PC-3 (cell line): ENCODE measurements at regions not wholly inside any gene's neighbourhood (a gene's known extent, or its start where the extent isn't known, plus 50 kb on each side); places are given as distances from the start of the nearest gene placed in this dataset.
"Not testable (repeated sequence)": the region's sequence is repeated elsewhere in the genome, so short reads cannot be mapped to it uniquely, and the experiment has no call there.

Source experiments
- ATAC-seq: fragments of 200-7000 bp; cut with Tn5 transposase; 2 replicates; pipeline ENCODE4 v1.9.1; 2020; ENCODE audit warnings: mild to moderate bottlenecking, moderate library complexity
- BruUV-seq: library from RNA; stranded (reverse); fragments of 400-500 nt; replicated peaks from 2 replicates; lab custom pipeline; 2021; lab: Mats Ljungman, UMichigan
- CTCF ChIA-PET: fragments of 300-600 bp; sonication (Branson Sonifier 250); formaldehyde crosslinking; loops from one replicate; lab custom pipeline; 2022; ENCODE audit warnings: antibody characterized with exemption; lab: Charles Lee
- POLR2A ChIA-PET: fragments of 300-600 bp; sonication (Branson Sonifier 250); formaldehyde crosslinking; loops from one replicate; lab custom pipeline; 2022; ENCODE audit warnings: antibody characterized with exemption; ENCODE audit not compliant: unreplicated experiment; lab: Charles Lee
- DNase-seq: peaks from one replicate; pipeline ENCODE4 v3.0.0-alpha.2; 2015
- H2AFZ ChIP-seq: fragments of 300-600 bp; sonication (generic); 2 replicates; pipeline ENCODE4 v1.6.0; 2016; ENCODE audit warnings: antibody characterized with exemption, low read length
- H3F3A ChIP-seq: fragments of 300-600 bp; sonication (generic); one replicate; pipeline ENCODE4 v1.6.0; 2017; ENCODE audit warnings: antibody characterized with exemption, low read length, control low read depth, mild to moderate bottlenecking; ENCODE audit not compliant: unreplicated experiment
- H3K27ac ChIP-seq: fragments of 300-600 bp; sonication (generic); 2 replicates; pipeline ENCODE4 v1.5.1; 2016; ENCODE audit warnings: mild to moderate bottlenecking, low read length
- H3K27me3 ChIP-seq: fragments of 300-600 bp; sonication (generic); 2 replicates; pipeline ENCODE4 v1.6.1; 2016; ENCODE audit warnings: low read length, mixed read lengths
- H3K36me3 ChIP-seq: fragments of 300-600 bp; sonication (generic); 2 replicates; pipeline ENCODE4 v1.6.1; 2016; ENCODE audit warnings: low read depth, mixed run types, low read length, mixed read lengths
- H3K4me1 ChIP-seq: fragments of 300-600 bp; sonication (generic); 2 replicates; pipeline ENCODE4 v1.5.1; 2016; ENCODE audit warnings: low read length; ENCODE audit not compliant: insufficient read depth
- H3K4me2 ChIP-seq: fragments of 300-600 bp; sonication (generic); 2 replicates; pipeline ENCODE4 v1.6.0; 2016; ENCODE audit warnings: low read length
- H3K4me3 ChIP-seq: fragments of 300-600 bp; sonication (generic); 2 replicates; pipeline ENCODE4 v1.5.1; 2016; ENCODE audit warnings: mild to moderate bottlenecking, low read length, mixed read lengths
- H3K79me2 ChIP-seq: fragments of 300-600 bp; sonication (generic); 2 replicates; pipeline ENCODE4 v1.6.1; 2017; ENCODE audit warnings: low read length, mixed read lengths
- H3K9ac ChIP-seq: fragments of 300-600 bp; sonication (generic); 2 replicates; pipeline ENCODE4 v1.6.0; 2016; ENCODE audit warnings: mild to moderate bottlenecking, low read length
- H3K9me2 ChIP-seq: fragments of 300-600 bp; sonication (generic); replicated peaks from 2 replicates; pipeline ENCODE4 v1.6.1; 2016; ENCODE audit warnings: mixed run types, low read length, mixed read lengths
- H3K9me3 ChIP-seq: fragments of 300-600 bp; sonication (generic); 2 replicates; pipeline ENCODE4 v1.6.1; 2016; ENCODE audit warnings: low read length, mixed read lengths
- H4K20me1 ChIP-seq: fragments of 300-600 bp; sonication (generic); 2 replicates; pipeline ENCODE4 v1.6.1; 2016; ENCODE audit warnings: low read length, mixed read lengths
- EZH2 ChIP-seq: fragments of 300-600 bp; sonication (generic); IDR thresholded peaks from one replicate; pipeline ENCODE4 v1.6.1; 2017; ENCODE audit warnings: antibody characterized with exemption, mild to moderate bottlenecking, low read length; ENCODE audit not compliant: unreplicated experiment
- EZH2phosphoT487 ChIP-seq: fragments of 300-600 bp; sonication (generic); IDR thresholded peaks from 2 replicates; pipeline ENCODE4 v1.6.1; 2018; ENCODE audit warnings: mild to moderate bottlenecking, antibody characterized with exemption, low read length, borderline replicate concordance
- intact Hi-C: fragments of 100-400 bp; cut with micrococcal nuclease; formaldehyde crosslinking; loops from 2 replicates; pipeline ENCODE4 v1.9.0; 2023
- TF ChIP-seq, protein P1 (sequence below): fragments of 300-600 bp; sonication (generic); conservative IDR thresholded peaks from 2 replicates; pipeline ENCODE4 v1.5.1; 2017; ENCODE audit warnings: antibody characterized with exemption, low read depth, mild to moderate bottlenecking, low read length

DNA sequence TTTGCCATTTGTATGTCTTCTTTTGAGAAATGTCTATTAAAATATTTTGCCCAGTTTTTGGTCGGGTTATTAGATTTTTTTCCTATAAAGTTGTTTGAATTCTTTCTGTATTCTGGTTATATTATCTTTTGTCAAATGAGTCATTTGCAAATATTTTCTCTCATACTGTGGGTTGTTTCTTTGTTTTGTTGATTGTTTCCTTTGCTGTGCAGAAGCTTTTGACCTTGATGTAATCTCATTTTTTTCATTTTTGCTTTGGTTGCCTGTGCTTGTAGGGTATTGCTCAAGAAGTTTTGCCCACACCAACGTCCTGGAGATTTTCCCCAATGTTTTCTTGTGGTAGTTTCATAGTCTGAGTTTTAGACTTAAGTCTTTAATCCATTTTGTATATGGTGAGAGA lies 245.7 kb downstream of the ADCYAP1 start:
- H3K27ac ChIP-seq: no peak overlapping the region
- intact Hi-C loops: loop anchor here (10.0 kb wide), 1 partner anchor 56 kb away; no protein-coding TSS in a partner anchor
- CTCF ChIA-PET: no interaction called here
- POLR2A ChIA-PET: no interaction called here
- H2AFZ ChIP-seq: no peak overlapping the region
- TF ChIP-seq, protein P1, sequence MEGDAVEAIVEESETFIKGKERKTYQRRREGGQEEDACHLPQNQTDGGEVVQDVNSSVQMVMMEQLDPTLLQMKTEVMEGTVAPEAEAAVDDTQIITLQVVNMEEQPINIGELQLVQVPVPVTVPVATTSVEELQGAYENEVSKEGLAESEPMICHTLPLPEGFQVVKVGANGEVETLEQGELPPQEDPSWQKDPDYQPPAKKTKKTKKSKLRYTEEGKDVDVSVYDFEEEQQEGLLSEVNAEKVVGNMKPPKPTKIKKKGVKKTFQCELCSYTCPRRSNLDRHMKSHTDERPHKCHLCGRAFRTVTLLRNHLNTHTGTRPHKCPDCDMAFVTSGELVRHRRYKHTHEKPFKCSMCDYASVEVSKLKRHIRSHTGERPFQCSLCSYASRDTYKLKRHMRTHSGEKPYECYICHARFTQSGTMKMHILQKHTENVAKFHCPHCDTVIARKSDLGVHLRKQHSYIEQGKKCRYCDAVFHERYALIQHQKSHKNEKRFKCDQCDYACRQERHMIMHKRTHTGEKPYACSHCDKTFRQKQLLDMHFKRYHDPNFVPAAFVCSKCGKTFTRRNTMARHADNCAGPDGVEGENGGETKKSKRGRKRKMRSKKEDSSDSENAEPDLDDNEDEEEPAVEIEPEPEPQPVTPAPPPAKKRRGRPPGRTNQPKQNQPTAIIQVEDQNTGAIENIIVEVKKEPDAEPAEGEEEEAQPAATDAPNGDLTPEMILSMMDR: no peak
- no peak for TF ChIP-seq EZH2phosphoT487
- no peak for TF ChIP-seq EZH2
- no peaks in the 10 kb centered on the region for H3K9me2 ChIP-seq
- no peaks in the 10 kb centered on the region for H3K27me3 ChIP-seq
- BruUV-seq: no TSS peak
- peak; percentile 43 for DNase-seq
- no peak overlapping the region for H3K9ac ChIP-seq
- ATAC-seq: peak; percentile 68
- no peaks in the 10 kb centered on the region for H3K4me1 ChIP-seq
- H3K79me2 ChIP-seq: no peaks in the 10 kb centered on the region
- no peaks in the 10 kb centered on the region for H3K36me3 ChIP-seq
- H3K4me2 ChIP-seq: no peak overlapping the region
- H3K4me3 ChIP-seq: no peak overlapping the region
- no peaks in the 10 kb centered on the region for H4K20me1 ChIP-seq
- no peaks in the 10 kb centered on the region for H3F3A ChIP-seq
- no peaks in the 10 kb centered on the region for H3K9me3 ChIP-seq

DNA sequence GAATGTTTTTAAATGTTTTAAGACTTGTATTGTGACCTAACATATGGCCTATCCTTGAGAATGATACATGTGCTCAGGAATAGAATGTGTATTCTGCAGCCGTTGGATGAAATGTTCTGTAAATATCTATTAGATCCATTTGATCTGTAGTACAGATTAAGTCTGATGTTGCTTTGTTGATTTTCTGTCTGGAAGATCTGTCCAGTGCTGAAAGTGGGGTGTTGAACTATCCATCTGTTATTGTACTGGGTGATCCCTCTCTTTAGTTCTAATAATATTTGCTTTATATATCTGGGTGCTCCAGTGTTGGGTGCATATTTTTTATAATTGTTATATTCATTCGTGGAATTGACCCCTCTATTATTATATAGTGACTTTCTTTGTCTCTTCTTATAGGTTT lies 248.3 kb downstream of the ADCYAP1 start:
- H3K9me2 ChIP-seq, POLR2A ChIA-PET, BruUV-seq, H3K4me2 ChIP-seq, ATAC-seq, H3K4me1 ChIP-seq, H3K9me3 ChIP-seq, H3K27ac ChIP-seq, CTCF ChIA-PET, H3F3A ChIP-seq, H3K36me3 ChIP-seq, H2AFZ ChIP-seq, H3K9ac ChIP-seq, H4K20me1 ChIP-seq, DNase-seq, H3K27me3 ChIP-seq, H3K4me3 ChIP-seq, H3K79me2 ChIP-seq: not testable (repeated sequence)
- intact Hi-C loops: loop anchor here (10.0 kb wide), 1 partner anchor 58 kb away; no protein-coding TSS in a partner anchor

DNA sequence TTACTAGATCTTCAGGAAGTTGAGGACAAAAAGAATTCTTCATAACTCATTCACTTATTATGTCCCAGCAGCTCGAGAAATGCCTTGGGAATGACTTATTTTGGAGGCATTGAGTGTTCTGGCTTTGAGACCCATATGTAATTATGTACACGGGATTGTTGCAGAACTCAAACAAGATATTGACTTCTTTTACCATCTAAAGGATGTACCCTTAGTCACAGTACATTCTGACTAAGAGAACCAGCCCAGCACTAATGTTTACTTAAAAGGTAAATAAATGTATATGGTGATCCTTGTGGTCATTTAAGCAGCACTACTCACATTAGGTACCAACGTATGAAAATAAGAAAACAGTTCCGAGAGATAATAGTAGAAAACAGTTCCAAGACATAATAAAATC lies 268.9 kb downstream of the ADCYAP1 start:
- no TSS peak for BruUV-seq
- intact Hi-C loops: no loop called here
- POLR2A ChIA-PET: no interaction called here
- Histone ChIP-seq H4K20me1 (no peaks in the 10 kb centered on the region), H3K27ac (peak overlapping the region; percentile 66), H3K4me2 (peak overlapping the region; percentile 26), H3K4me3 (no peak overlapping the region), H3K9me3 (peaks cover 11% of the 10 kb centered on the region; the same call in 1 of the 2 replicates), H3K36me3 (0 out of 2 replicates have a peak, but pooled peaks cover 5% of the 10 kb centered on the region), H3K27me3 (no peaks in the 10 kb centered on the region), H3F3A (no peaks in the 10 kb centered on the region), H3K79me2 (no peaks in the 10 kb centered on the region), H3K9me2 (no peaks in the 10 kb centered on the region), H3K4me1 (peaks cover 16% of the 10 kb centered on the region), H3K9ac (no peak overlapping the region), H2AFZ (no peak overlapping the region)
- ATAC-seq (peak; percentile 92), DNase-seq (peak; percentile 85)
- TF ChIP-seq EZH2 (no peak), EZH2phosphoT487 (no peak)
- TF ChIP-seq, protein P1: no peak
- CTCF ChIA-PET: no interaction called here
